ENCODE measurements at regions not wholly inside any gene's neighbourhood (a gene's known extent, or its start where the extent isn't known, plus 50 kb on each side); places are given as distances from the start of the nearest gene placed in this dataset.

- DNase-seq, result no peak
Measured at GRCh38 chr12:41869432-41869831, 275.2 kb downstream of the GXYLT1 start.

GRCh38 chr12:41866878-41867430 lies 277.7 kb downstream of the GXYLT1 start:
- no peak for DNase-seq

- no peak for DNase-seq
Measured at GRCh38 chr12:41856228-41856627, 288.4 kb downstream of the GXYLT1 start.

GRCh38 chr12:41850046-41850445 lies 294.6 kb downstream of the GXYLT1 start:
- DNase-seq, result no peak

- DNase-seq, result no peak
Measured at GRCh38 chr12:41846718-41847117, 298.0 kb downstream of the GXYLT1 start.

GRCh38 chr12:41836416-41836815 lies 308.3 kb downstream of the GXYLT1 start:
- DNase-seq, result no peak

GRCh38 chr12:41835556-41835955 lies 309.1 kb downstream of the GXYLT1 start:
- no peak for DNase-seq

GRCh38 chr12:41819948-41820347 lies 324.7 kb downstream of the GXYLT1 start:
- DNase-seq, result no peak

- DNase-seq, result no peak
Measured at GRCh38 chr12:41804026-41804425, 340.6 kb downstream of the GXYLT1 start.

GRCh38 chr12:41802803-41803202 lies 341.9 kb downstream of the GXYLT1 start:
- no peak for DNase-seq

- DNase-seq, result no peak
Measured at GRCh38 chr12:41801261-41801660, 343.4 kb downstream of the GXYLT1 start.

GRCh38 chr12:41799671-41800070 lies 345.0 kb downstream of the GXYLT1 start:
- no peak for DNase-seq

- DNase-seq, result no peak
Measured at GRCh38 chr12:41795910-41796309, 348.8 kb downstream of the GXYLT1 start.

- no peak for DNase-seq
Measured at GRCh38 chr12:41795051-41795600, 349.5 kb downstream of the GXYLT1 start.

- DNase-seq, result no peak
Measured at GRCh38 chr12:41794336-41794735, 350.3 kb downstream of the GXYLT1 start.

- no peak for DNase-seq
Measured at GRCh38 chr12:41784957-41785356, 359.7 kb downstream of the GXYLT1 start.

GRCh38 chr12:41778934-41779333 lies 365.7 kb downstream of the GXYLT1 start:
- no peak for DNase-seq

GRCh38 chr12:41777064-41777790 lies 367.4 kb downstream of the GXYLT1 start:
- DNase-seq, result no peak

- no peak for DNase-seq
Measured at GRCh38 chr12:41772478-41772877, 372.2 kb downstream of the GXYLT1 start.

GRCh38 chr12:41769810-41770209 lies 374.9 kb downstream of the GXYLT1 start:
- DNase-seq, result no peak

GRCh38 chr12:41768456-41768855 lies 376.2 kb downstream of the GXYLT1 start:
- no peak for DNase-seq

GRCh38 chr12:41762691-41763090 lies 382.0 kb downstream of the GXYLT1 start:
- DNase-seq, result no peak

GRCh38 chr12:41745593-41745992 lies 399.1 kb downstream of the GXYLT1 start:
- DNase-seq, result no peak

GRCh38 chr12:41743835-41744234 lies 400.8 kb downstream of the GXYLT1 start:
- DNase-seq, result no peak

GRCh38 chr12:41739066-41739465 lies 405.6 kb downstream of the GXYLT1 start:
- DNase-seq, result no peak

Measured in HCEC 1CT (cell line).